ENCODE measurements at regions not wholly inside any gene's neighbourhood (a gene's known extent, or its start where the extent isn't known, plus 50 kb on each side); places are given as distances from the start of the nearest gene placed in this dataset.
"Not testable (repeated sequence)": the region's sequence is repeated elsewhere in the genome, so short reads cannot be mapped to it uniquely, and the experiment has no call there.

DNA sequence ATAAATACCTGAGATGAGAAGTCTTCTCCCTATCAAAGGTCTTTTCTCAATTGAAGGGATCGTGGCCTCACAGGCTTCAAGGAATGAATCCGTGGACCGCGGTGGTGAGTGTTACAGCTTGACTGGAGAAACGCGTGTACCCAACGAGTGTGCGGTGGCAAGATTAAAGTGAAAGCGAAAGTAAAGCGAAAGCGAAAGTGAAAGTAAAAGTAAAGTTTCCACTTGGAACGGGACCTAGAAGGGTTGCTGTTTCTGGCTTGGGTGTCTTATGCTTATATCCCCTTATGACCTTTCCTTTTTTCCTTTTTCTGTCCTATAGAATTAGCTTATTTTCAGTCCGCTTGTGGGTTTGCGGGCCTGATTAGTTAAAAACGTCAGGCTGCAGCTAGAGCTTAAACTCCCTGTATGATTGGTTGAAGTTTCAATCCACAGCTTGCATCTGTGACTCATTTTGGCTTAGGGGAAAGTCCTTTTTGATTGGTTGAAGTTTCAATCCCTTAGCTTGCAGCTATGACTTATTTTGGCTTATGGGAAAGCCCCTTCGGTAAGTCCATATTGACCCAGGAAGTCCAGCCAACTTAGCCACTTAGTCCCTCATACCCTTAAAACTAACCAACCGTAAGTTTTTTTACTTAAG lies 924.3 kb upstream of the CDH10 start:
- FAIRE-seq: no peak

DNA sequence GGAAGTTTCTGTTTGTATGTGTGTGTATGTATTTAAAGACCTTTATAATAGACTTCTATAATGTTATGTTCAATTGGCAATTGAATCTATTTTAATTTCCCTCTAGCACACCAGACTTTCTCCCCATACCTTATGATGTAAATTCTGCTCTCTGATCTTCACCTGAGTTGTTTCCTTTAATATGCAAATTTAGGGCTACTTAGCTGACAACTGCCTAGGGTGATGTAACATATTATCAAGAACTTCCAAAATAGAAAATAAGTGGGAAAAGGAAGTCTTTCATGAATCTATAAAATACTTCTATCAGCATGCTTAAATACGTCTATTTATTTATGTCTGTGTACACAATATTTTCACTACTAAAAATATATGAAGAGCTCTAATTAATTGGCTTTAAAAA lies 923.5 kb upstream of the CDH10 start:
- no peak for FAIRE-seq

DNA sequence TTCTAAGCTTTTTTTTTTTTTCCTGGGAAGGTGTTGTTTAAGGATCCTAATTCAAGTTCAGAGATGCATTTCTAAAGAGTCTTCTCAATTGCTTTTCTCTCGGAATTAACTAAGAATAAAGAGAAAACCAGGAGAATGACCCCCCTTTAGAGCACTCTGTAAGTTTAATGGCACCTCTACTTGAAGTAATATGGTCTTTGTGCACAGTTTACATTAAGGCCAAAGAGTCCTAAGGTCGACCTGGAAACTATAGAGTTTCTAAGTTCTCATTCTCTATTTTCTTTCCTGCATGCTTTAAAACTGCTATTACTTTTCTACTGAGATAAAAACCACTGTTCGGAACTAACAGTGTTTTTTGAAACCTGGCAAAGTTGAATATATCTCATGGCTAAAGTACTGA lies 923.1 kb upstream of the CDH10 start:
- FAIRE-seq: no peak

DNA sequence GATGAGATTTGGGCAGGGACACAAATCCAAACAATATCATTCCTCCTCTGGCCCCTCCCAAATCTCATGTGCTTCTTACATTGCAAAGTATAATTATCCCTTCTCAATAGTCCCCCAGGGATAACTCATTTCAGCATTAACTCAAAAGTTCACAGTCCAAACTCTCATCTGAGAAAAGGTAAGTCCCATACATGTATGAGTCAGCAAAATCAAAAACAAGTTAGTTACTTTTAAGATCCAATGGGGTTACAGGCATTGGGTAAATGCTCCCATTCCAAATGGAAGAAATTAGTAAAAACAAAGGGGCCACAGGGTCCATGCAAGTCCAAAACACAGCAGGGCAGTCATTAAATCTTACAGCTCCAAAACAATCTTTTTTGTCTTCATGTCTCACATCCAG lies 917.9 kb upstream of the CDH10 start:
- no peak for FAIRE-seq

DNA sequence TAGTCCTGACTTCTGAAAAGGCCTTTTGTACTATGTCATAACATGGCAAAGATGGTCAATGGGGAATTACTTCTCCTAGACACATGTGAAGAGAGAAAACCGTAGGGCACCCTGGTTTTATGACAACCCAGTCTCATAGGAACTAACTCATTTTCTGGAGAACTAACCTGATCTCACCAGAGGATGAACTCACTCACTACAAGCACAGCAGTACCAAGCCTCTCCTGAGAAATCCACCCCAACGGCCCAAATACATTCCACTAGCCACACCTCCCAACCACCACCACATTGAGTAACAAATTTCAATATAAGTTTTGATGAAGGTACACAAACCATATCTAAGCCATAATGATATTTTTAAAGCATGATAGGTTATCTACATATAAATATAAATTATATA lies 909.3 kb upstream of the CDH10 start:
- FAIRE-seq: no peak

DNA sequence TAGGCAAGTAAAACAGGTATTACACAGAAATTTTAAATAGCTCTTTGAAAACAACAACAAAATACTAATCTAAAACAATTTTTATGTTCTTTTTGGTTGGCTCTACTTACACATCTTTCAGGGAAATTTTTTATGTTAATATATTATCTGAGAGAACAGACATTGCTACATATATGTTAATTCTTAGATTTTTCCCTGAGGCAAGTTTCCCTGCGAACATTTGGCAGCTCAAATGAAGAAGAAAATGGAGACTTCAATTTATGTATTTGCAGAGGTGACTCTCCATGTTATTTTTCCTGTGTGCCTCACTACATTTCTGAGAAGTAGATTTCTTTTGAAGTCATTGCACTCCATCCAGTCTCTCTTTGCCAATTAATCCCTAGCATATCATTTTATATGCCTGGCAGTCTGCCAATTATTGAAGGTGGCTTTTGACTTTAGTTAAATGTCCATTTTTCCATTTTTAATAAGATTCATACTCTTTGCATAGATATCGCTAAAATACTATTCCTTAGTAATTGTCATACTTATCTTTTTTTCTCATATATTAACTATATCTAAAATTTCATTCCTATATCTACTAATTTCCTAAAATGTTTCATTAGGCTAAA lies 908.2 kb upstream of the CDH10 start:
- FAIRE-seq: no peak

DNA sequence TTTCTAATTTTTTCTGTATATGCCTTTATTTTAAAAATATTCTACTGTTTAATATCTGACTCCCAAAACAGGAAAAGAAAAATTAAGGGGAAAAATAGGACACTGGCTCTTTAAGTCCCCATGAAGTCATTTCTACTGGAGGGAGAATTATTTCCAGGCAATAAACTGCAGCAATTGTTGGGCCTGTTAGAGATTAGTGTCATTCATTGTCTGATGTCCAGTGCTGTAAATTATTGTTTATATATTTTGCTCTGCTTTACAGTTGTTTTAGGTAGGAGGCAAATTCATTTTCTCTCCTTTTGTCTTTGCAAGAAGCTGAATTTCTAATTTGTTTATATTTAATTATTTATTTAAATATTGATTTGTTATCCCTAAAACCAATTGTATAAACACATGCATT lies 906.0 kb upstream of the CDH10 start:
- FAIRE-seq: no peak

DNA sequence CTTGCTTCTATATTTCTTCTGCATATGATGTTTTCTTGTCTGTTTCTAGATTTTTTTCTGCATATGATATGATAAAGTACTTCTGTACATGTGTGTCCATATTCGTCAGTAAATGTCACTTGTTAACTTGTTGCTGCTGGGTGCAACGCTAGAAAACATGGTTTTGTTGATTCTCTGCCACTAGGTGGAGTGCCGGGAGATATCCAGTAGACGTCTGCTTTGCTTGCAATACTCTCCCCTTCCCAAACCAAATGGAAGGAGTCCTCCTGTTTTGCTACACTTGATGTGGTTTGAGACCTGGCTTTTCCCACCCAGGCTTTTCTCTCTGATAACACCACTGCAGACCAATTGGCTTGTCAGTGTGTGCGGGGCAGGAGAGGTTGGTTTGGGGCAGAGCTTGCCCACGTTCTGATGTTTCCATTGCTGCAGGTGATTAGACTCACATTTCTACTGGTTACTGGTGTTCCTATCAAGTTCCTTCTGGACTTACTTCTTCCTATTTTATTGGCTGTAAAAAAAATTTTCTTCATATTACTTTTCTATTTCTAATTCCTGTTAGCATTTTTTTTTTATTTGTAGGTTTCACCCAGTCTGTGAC lies 900.0 kb upstream of the CDH10 start:
- no peak for FAIRE-seq

DNA sequence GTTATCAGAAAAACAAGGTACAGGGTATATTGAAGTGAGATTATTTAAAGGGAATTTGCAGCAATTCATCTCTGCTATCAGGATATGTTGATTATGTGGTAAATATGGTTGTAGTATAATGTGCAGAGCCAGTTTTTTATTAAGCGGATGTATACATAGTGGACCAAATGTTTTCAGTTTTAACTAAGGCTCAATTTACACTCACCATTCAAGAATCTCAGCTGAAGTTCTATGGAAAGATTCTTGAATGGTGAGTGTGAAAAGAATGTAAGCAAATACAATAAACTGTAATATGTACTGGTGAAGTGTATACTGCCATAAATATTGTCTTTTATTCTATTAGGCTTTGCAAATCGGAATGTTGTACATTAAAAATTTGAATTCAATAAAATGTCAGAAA lies 895.9 kb upstream of the CDH10 start:
- no peak for FAIRE-seq

DNA sequence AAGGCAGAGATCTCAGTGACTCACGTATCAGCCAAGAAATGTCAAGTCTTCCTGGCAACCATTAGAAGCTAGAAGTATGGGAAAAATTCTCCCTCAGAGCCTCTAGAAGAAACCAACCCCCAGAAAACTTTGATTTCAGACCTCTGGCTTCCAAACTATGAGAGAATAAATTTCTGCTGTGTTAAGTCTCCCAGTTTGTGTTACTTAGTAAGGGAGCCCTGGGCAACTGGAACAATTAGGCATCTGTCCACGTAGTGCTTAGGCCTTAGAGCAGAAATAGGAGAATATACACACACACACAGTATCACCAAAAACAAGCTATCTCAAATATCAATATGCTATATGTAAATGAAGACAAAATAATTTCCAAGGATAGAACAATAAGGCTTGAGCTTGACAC lies 894.8 kb upstream of the CDH10 start:
- FAIRE-seq: no peak

DNA sequence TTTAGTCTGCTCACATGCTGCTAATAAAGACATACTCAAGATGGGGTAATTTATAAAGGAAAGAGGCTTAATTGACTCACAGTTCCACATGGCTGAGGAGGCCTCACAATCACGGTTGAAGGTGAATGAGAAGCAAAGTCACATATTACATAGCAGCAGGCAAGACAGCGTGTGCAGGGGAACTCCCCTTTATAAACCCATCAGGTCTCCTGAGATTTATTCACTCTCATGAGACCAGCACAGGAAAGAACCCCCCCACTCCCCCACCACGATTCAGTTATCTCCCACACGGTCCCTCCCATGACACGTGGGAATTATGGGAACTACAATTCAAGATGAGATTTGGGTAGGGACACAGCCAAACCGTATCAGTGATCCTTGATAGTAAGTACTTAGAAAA lies 891.7 kb upstream of the CDH10 start:
- not testable (repeated sequence) for FAIRE-seq

DNA sequence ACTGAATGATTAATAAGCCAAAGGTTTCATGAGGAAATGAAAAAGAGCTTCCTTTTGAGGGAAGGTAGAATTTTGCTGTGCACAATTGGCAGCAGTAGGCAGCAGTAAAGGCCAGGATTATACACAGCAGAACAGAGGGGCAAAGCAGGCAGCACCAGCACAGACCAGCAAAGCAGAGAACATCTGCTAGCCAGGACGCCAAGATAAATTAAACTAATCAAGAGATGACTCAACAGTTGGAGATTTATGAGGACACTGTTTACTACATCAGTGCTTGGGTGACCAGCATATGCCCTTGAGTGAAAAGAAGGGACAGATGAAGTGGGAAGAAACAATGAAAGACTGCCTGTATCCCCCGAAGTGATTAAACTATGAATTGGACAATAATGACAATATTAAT lies 871.4 kb upstream of the CDH10 start:
- FAIRE-seq: no peak

DNA sequence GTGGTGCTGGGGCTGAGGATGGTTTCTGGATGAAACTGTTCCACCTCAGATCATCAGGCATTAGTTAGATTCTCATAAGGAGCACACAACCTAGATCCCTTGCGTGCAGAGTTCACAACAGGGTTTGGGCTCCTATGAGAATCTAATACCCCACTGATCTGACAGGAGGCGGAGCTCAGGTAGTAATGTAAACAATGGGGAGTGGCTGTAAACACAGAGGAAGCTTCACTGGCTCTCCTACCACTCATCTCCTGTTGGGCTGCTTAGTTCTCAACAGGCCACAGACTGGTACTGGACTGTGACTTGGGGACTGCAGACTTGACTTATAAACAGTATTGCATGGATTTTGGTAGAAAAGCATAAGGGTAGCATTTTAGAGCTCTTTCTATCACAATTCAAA lies 870.7 kb upstream of the CDH10 start:
- FAIRE-seq: no peak

DNA sequence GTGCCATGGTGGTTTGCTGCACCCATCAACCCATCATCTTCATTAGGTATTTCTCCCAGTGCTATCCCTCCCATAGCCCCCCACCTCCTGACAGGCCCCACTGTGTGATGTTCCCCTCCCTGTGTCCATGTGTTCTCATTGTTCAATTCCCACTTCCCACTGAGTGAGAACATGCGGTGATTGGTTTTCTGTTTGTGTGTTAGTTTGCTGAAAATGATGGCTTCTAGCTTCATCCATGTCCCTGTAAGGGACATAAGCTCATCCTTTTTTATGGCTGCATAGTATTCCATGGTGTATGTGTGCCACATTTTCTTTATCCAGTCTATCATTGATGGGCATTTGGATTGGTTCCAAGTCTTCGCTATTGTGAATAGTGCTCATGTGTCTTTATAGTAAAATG lies 865.9 kb upstream of the CDH10 start:
- not testable (repeated sequence) for FAIRE-seq

DNA sequence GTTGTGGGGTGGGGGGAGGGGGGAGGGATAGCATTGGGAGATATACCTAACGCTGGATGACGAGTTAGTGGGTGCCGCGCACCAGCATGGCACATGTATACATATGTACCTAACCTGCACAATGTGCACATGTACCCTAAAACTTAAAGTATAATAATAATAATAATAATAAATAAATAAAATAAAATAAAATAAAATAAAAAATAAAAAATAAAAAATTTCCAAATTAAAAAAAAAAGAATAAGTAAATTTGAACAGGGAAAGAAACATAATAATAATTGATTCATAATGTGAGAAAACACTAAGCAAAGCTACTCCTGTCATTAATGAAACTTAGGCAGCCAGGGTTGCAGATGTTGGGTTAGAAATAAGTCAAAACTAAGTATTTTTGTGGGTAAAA lies 863.2 kb upstream of the CDH10 start:
- not testable (repeated sequence) for FAIRE-seq

DNA sequence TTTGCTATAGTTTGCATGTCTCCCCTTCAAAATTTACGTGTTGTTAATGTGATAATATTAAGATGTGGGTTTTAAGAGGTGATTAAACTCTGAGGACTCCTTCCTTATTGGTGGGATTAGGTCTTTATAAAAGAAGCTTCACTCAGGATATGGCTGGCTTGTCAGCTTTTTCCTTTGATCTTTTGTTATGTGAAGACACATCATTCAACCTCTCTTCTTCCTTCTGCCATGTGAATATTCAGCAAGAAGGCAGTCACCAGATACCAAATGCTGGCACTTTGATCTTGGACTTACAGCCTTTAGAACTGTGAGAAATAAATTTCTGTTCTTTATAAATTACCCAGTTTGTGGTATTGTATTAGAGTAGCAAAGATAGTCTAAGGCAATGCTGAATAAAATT lies 855.9 kb upstream of the CDH10 start:
- no peak for FAIRE-seq

DNA sequence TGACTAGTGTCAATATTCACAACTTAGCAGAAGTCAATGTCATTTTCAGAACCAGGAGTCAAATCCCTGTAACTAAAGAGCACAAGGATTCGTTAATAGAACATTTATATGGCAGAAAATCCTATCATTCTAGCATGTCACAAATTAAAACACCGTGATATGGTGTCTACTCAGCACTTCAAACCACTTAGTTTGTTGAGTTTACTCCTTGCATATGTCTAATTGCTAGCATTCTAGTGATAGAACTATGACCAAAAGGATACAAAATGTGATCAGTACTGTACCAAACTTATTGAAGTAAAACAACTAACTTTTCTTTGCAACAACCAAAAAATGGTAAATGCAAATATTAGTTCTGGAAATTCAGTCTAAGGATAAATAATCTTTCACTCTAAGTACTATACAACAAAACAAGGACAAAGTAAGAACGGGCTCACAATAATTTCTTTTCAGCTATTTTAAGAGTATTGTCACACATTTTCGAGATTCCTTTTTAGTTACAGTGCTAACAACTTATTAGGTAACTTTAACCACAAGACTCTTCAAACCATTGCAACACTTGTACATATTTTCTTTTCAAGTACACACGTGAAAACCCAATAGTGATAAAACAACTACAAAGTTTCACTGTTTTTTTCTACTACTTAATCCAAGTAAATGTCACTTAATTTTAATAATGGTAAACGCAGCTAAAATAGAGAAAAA lies 845.2 kb upstream of the CDH10 start:
- FAIRE-seq: no peak

DNA sequence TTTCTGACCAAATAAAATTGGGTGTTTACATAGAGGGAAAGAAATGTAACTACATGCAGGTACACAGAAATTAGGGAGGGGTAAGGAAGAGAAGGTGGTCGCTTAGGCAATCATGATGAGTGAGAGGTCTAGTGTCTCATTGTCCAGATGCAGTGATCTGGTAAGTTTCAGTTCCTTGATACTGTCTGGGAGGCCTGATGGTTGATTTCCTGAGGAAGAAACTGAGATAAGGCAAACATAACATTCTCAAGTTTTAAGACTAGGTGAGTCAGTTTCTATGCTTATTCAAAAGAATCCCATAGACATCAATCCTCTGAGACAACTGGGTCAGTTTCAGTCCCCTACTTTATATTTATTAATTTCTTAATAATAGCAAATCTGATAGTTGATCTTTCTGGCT lies 843.3 kb upstream of the CDH10 start:
- no peak for FAIRE-seq

DNA sequence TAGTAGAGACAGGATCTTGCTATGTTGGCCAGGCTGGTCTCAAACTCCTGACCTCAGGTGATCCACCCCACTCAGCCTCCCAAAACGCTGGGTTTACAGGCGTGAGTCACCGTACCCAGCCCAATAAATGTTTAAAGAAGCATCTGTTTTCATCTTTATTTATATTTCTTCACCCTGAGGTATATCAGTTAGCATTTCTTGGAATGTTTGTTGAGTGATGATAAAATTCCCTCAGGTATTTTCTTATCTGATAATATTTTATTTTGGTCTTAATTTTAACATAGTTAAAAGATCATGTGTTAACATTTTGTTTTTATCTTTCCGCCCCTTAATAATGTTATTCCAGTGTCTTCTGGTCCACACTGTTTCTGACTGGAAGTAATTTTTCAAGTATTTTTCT lies 839.6 kb upstream of the CDH10 start:
- no peak for FAIRE-seq

DNA sequence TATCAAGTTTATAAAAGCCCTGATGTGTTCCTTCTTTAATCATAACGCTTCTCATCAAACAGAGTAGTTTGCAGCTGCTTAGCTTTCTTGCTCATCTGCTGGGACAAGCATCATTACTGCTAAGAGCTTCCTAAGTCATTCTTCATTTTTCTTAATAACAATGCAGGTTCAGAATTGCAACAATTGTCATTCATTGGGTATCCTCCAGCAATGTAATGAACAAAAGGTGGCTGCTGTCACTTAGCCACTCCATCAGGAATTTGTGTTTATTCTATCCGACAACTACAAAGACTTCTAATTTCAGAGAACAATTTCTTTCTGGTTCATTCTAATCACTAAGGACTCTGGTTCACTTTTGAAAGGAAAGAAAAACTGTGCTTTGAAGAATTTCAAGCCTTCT lies 836.7 kb upstream of the CDH10 start:
- no peak for FAIRE-seq

DNA sequence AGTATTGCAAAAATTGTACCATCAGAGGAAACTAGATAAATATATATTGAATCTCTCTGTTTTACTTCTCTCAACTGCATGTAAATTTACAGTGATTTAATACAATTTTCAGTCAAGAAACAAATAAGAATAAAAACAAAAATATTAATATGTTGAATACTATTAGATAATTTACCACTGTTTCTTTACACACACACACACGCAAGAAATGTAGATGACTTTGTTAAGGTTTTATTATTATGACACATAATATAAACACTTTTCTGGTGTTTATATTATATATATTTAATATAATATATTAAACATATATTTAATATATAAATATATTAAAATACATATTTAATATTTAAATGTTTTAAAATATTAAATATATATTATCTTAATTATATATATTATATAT lies 814.3 kb upstream of the CDH10 start:
- no peak for FAIRE-seq

DNA sequence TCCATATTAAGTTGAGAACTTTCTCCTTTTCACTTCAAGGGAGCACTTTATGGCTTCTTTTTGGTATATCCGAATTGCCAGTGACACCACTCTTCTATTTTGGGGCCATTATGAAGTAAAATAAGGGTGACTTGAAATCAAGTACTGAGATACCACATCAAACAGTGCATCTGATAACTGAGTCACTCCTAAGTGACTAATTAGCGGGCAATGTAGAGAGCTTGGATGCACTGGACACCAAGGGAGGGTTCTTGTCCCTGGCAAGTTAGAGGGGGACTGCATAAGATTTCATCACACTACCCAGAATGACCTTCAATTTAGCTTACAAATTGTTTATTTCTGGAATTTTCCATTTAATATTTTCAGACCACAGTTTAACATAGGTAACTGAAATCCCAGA lies 813.9 kb upstream of the CDH10 start:
- no peak for FAIRE-seq

DNA sequence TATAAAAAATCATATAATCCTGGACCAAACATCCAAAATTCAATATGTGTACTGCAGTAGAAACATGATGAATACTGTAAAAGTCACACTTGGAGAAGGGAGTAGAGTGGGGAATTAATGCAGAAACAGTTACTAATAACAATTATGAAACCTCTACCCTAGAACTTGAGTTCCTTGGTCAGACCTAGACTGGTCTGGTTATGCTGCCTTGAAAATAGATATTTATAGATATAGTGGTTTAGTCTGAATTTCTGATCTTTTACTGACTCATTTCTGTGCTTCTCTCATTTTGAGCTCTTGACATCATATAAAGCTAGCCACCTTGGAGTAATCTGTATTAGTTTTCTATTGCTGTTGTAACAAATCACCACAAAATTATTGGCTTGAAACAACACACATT lies 808.7 kb upstream of the CDH10 start:
- no peak for FAIRE-seq

DNA sequence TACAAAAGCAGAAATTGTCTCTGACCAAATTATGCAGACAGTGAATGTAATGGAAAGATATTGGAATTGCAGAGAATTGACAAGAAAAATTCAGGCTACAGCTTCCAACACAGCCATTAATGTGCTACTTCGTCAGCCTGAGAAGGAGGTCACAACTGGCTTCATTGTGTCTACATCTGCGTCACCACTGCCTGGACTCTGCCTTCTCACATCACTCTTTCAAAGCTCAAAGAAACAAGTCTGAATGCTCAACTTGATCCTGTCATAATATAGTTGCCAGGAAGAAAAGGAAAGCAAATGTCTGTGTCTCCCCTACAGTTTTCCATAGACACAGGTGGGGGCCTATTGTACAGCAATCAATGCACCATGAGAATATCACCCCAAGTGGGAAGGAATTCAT lies 806.5 kb upstream of the CDH10 start:
- no peak for FAIRE-seq
